NCI-H2107 treated with DMSO at 0.1 percent for 48 hours (cell line): ENCODE measurements at regions not wholly inside any gene's neighbourhood (a gene's known extent, or its start where the extent isn't known, plus 50 kb on each side); places are given as distances from the start of the nearest gene placed in this dataset.

Experiments
- DNase-seq: peaks from one replicate; lab custom pipeline; 2025; ENCODE audit not compliant: unreplicated experiment; lab: John Stamatoyannopoulos, UW

DNA sequence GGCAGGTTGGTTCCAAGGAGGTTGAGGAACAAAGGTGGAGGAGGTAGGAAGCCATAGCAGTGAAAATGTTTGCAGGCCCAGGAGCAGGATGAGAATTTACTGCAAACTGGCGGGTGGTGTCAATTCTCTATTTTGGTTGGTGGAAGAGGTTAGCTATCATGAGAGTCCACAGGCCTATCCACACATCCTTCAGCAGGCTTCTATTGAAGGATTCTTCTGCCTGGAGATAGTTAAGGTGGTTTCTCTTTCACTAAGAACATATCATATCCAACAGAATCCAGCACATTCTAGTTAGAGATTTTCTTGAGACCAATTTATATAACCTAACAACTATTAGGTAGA, 68.9 kb upstream of the DYRK2 start:
- no peak for DNase-seq

DNA sequence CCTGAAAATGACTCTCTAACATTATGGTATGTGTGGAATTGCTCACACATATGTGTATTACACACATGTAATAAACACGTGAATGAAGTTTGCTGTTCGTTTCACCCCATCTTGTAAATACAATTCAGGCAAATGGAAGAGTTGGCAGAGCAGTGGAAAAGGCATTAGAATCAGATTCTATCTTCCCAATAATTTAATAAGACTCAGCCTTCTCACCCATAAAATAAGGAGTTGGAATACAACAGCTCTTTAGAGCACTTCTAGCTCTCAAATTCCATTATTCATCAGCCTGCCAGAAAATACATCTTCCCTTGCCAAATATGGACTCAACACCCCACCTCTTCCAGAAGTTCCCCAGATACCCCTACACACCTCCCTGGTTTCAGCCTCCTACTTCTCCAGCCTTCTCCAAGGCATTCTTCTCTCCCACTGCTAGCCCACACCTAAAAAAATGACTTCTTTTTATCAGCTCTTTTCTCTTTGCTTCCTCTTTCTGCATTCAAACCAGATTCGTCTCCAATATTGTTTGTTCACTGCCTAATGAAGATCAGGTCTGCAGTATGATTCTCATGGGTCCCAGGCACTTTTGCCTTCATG, 66.2 kb upstream of the DYRK2 start:
- DNase-seq: no peak

DNA sequence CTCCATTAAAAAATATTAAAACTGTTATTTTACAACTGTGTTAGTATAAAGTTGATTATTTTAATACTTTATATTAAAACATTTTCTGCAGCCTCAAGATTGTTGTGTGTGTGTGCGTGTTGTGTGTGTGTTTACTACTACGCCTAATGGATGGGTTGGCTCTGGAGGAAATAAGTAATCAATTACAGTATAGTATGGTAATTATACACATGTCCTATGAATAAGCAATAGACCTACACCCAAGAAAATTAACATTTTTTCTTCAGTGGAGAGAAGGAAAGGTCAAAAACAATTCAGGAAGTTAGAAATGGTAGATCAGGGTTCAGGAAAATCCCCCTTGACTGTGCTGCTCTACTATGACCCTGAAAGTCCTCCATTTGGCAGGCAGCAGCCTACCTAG, 65.7 kb upstream of the DYRK2 start:
- DNase-seq: no peak

DNA sequence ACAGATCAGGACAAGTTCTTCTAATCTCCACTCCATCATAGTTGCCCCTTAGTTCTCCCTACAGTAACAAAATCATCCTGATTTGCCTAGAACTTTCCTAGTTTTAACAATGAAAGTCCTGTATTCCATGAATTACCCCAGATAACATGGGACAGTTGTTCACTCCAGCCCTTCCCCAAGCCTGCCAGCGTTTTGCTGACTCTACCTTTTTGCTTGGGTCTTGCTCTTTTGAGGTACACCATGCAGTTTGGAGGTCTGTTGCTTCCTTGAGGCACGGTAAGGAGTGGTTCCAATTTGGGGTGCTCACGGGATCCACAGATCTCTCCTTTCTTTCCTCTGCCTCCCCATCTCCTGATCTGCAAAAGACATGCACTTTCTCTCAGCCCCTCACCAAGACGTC, 61.6 kb upstream of the DYRK2 start:
- no peak for DNase-seq

DNA sequence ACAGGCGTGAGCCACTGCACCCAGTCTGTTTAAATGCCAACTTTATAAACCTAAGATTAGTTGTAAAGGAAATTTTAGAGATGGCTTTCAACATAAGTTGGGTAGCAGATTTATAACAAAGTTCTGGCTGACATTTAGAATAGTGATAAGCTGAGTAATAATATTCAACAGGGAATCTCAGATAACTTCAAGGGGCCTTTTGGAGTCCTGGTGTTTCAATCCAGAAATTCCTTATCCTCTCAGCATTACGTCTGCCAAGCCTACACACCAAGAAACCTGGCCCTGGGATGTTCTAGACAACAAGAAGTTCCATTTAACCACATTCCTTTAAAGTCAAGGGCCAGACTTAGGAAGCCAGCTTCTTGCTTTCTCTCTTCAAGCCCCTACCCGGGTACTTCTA, 59.5 kb upstream of the DYRK2 start:
- DNase-seq: no peak

DNA sequence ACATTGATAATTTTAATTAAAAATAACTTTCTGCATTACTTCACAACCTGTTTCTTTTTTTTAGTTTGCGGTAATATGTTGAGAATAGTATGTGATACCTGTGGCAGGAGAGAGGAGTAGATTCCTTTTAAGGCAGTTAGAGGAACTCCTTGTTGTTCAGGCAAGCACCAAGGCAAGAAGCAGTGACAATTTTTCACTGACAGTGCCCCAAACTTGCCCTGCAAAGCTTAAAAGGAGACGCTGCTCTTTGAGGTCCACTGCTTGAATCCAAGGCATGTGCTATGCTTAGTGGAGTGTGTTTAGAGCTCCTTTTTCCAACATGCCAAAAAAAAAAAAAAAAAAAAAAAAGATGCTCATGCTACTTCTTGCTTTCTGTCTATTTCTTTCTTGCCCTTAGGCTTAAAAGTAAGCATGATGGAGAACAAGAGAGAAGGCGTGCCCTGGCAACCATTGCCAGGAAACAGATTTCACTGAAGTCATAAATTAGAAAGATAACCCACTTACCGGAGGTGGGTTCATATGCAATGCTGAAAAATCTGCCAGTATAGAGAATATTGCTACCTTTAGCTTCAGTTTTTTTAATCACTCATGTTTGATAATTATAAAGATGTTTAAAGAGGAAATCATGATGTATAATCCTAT, 58.3 kb upstream of the DYRK2 start:
- no peak for DNase-seq

DNA sequence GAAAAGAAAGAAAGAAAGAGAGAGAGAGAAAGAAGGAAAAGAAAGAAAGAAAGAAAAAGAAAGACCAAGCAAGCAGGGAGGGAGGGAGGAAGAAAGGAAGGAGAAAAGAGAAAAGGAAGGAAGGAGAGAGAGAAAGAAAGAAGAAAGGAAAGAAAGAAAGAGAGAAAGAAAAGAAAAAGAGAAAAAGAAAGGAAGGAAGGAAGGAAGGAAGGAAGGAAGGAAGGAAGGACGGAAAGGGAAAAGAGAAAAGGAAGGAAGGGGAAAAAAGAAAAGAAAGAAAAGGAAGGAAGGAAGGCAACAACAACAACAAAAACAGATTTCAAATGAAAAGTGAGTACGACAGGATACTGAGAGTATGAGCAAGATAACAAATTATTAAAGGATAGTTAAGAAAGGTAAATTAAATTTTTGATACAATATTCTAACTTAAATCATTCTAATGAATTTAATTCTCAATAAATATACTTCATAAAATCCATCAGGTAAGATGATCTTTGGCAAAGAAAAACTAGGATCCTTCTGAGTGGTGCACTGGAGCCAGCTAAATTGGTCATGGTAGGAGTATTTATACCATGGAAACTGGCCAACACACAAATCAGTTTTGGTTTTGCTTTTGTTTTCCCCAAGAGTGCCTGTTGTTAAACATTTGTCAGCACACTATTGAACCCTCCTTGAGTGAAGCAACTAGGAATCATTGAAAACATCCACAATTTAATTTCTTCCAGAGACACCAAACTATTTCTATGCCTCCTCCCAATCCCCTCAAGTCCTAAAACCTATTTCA, 56.1 kb upstream of the DYRK2 start:
- DNase-seq: peak; percentile 41

DNA sequence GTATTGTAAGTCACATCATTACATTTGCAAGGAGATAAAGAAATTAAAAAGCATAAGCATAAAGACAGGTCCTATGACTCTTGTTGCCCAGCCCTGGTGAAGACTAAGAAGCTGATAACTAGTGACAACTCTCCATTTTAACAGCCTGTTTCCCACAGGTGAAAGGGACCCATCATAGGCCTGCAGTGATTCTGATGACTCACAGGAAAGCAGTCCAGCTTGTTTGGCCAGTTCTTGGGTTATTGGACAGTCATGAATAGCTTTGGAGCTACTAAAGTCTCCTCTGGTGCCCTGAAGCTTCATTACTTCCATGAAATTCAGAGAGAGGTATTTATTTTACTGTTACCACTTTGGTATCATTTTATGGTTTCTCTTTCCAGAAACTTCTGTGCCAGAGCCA, 55.5 kb upstream of the DYRK2 start:
- DNase-seq: no peak

DNA sequence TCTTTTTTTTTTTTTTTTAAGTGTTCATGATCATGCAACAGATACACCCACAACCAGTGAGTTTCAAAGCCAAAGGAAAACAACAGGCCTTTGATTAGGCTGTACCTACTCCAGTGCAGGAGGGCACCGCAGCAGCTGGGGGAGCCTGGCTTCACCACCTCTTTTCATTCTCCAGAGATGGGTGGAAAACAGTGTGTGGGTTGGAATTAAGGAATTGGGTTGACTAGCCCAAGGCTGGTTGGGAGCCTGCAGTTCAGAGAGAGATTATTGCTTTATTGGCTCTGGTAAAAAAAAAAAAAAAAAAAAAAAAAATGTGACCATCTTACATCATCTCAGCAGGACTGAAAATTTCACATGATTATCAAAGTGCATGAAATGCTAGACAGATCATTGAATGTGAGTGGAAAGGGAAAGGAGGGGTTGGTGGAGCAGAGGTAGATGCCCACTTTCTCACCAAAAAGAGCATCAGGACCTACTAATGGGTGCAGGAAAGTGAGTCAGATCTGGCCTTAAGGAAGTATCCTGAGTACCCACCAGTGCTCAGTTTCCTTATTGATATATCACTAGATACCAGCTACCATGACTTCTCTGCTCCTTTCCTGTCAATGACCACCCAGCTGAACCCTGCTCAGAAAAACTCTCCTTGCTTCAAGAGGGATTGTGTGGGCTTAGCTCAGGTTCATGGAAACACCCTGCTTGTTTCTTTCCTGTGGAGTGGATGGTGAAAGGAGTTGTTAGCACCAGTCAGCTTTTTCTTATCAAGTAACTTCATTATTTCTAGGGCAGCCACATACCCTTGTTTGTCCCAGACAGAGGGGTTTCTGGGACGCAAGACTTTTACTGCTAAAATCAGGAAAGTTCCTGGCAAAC, 54.8 kb upstream of the DYRK2 start:
- DNase-seq: no peak

DNA sequence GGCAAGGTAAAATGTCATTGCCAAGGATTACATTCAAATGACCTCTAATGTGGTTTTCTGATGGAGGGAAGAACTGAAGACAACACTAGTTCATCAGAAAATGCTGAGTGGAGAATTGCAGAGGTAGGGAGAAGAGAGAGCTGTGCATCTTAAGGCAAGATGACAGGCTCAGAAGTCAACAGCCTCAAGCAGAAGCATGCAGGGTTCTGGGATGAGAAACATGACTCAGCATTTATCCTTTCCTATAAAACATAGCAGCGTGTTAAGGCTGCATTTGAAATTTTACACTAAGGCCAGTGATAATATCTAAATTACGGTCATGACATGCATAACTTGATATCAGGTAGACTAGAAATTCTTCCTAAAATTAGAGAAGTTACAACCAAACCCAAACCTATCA, 53.7 kb upstream of the DYRK2 start:
- no peak for DNase-seq

DNA sequence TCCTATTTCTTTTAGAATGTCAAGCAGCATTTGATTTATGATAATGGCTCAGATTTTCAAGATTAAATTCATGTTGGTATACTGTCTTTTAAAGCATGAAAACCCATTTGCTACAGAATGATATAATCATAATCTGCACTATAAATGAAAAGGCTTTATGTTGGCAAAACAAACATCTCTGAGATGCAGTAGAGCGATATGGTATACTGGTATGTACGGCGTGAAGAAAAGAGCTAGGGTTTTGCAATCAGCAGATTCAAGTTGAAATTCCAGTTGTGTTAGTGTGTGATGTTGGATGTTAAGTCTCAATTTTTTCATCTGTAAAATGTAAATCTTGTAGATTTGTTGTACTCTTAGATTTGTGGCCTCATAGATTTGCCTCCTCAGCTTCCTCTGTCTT, 53.2 kb upstream of the DYRK2 start:
- DNase-seq: no peak

DNA sequence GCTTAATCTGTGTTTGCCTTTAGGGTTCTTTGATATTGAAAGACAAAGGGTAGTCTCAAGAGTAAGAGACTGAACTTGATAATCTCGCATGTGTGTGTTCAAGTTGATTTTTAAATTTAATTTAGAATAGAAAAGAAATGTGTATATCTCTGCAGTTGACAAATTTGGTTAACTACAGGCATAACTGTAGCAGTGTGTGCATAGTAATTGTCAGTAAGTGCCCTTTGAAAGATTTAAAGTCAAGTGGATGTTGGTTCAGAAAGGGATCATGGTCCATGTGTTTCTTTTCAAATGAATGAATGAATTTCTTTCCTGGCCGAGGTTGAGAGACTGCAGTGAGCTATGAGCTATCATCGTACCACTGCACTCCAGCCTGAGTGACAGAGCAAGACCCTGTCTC, 49.9 kb upstream of the DYRK2 start:
- no peak for DNase-seq
